ENCODE measurements at regions not wholly inside any gene's neighbourhood (a gene's known extent, or its start where the extent isn't known, plus 50 kb on each side); places are given as distances from the start of the nearest gene placed in this dataset.

- Histone ChIP-seq H3K9ac (ENCODE audit: low read depth, low read length, poor library complexity, severe bottlenecking) (no peak overlapping the region), H4K20me1 (ENCODE audit: insufficient read depth, low read length, poor library complexity, severe bottlenecking) (no peaks in the 10 kb centered on the region), H3K79me2 (ENCODE audit: insufficient read depth, low read length) (no peaks in the 10 kb centered on the region), H3K4me2 (ENCODE audit: low read depth, low read length, poor library complexity, severe bottlenecking) (no peak overlapping the region), H3K4me1 (ENCODE audit: insufficient read depth, low read length, poor library complexity, severe bottlenecking) (no peaks in the 10 kb centered on the region), H2AFZ (ENCODE audit: low read length) (no peak overlapping the region), H3K27me3 (ENCODE audit: insufficient read depth, low read length, poor library complexity, severe bottlenecking) (no peaks in the 10 kb centered on the region), H3F3A (ENCODE audit: low read depth) (no peaks in the 10 kb centered on the region), H3K4me3 (ENCODE audit: low read length, poor library complexity, severe bottlenecking) (no peak overlapping the region), H3K9me2 (replicated peaks; ENCODE audit: low read depth, low read length) (no peaks in the 10 kb centered on the region), H3K9me3 (ENCODE audit: insufficient read depth, low read depth, low read length) (no peaks in the 10 kb centered on the region), H3K36me3 (ENCODE audit: insufficient read depth, low read length) (no peaks in the 10 kb centered on the region)
- TF ChIP-seq, protein P1, sequence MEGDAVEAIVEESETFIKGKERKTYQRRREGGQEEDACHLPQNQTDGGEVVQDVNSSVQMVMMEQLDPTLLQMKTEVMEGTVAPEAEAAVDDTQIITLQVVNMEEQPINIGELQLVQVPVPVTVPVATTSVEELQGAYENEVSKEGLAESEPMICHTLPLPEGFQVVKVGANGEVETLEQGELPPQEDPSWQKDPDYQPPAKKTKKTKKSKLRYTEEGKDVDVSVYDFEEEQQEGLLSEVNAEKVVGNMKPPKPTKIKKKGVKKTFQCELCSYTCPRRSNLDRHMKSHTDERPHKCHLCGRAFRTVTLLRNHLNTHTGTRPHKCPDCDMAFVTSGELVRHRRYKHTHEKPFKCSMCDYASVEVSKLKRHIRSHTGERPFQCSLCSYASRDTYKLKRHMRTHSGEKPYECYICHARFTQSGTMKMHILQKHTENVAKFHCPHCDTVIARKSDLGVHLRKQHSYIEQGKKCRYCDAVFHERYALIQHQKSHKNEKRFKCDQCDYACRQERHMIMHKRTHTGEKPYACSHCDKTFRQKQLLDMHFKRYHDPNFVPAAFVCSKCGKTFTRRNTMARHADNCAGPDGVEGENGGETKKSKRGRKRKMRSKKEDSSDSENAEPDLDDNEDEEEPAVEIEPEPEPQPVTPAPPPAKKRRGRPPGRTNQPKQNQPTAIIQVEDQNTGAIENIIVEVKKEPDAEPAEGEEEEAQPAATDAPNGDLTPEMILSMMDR (conservative IDR thresholded peaks at IDR 0.05; ENCODE audit: low read length) = no peak
- TF ChIP-seq EZH2phosphoT487 (IDR thresholded peaks at IDR 0.05; ENCODE audit: borderline replicate concordance) = no peak
These were observed 451.8 kb upstream of the TBX3 start for GRCh38 chr12:115135800-115136211.

GRCh38 chr12:115134298-115134697 lies 450.3 kb upstream of the TBX3 start:
- H3K79me2 ChIP-seq (ENCODE audit: insufficient read depth, low read length) = no peaks in the 10 kb centered on the region
- H3K36me3 ChIP-seq (ENCODE audit: insufficient read depth, low read length) = no peaks in the 10 kb centered on the region
- no peaks in the 10 kb centered on the region for H4K20me1 ChIP-seq (ENCODE audit: insufficient read depth, low read length, poor library complexity, severe bottlenecking)
- no peak overlapping the region for H3K4me3 ChIP-seq (ENCODE audit: low read length, poor library complexity, severe bottlenecking)
- no peaks in the 10 kb centered on the region for H3K4me1 ChIP-seq (ENCODE audit: insufficient read depth, low read length, poor library complexity, severe bottlenecking)
- H3K9ac ChIP-seq (ENCODE audit: low read depth, low read length, poor library complexity, severe bottlenecking) = no peak overlapping the region
- H3K27me3 ChIP-seq (ENCODE audit: insufficient read depth, low read length, poor library complexity, severe bottlenecking) = no peaks in the 10 kb centered on the region
- H2AFZ ChIP-seq (ENCODE audit: low read length) = no peak overlapping the region
- no peaks in the 10 kb centered on the region for H3K9me3 ChIP-seq (ENCODE audit: insufficient read depth, low read depth, low read length)
- TF ChIP-seq EZH2phosphoT487 (IDR thresholded peaks at IDR 0.05; ENCODE audit: borderline replicate concordance) = no peak
- TF ChIP-seq, protein P1 (conservative IDR thresholded peaks at IDR 0.05; ENCODE audit: low read length) = no peak
- no peak overlapping the region for H3K4me2 ChIP-seq (ENCODE audit: low read depth, low read length, poor library complexity, severe bottlenecking)
- H3K9me2 ChIP-seq (replicated peaks; ENCODE audit: low read depth, low read length) = no peaks in the 10 kb centered on the region
- no peaks in the 10 kb centered on the region for H3F3A ChIP-seq (ENCODE audit: low read depth)

DNA sequence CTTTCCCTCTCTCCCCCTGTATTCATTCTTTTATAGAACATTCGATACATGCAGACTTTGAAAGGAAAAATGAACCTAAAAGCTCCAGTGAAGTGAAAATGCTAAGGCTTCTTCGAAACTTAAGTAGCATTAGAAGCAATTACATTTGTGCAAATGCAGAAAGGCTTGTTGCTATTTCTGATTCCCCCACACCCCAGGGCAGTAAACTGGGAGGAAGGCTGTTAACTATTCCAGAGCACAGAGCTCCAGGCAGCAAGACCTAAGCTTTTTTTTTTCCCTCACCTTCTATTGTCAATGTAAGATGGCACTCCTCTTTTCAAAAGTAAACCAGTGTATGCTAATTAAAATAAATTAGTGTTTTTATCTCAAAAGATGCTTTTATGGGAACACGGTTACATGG lies 448.9 kb upstream of the TBX3 start:
- Histone ChIP-seq H3K27me3 (ENCODE audit: insufficient read depth, low read length, poor library complexity, severe bottlenecking) (no peaks in the 10 kb centered on the region), H4K20me1 (ENCODE audit: insufficient read depth, low read length, poor library complexity, severe bottlenecking) (no peaks in the 10 kb centered on the region), H2AFZ (ENCODE audit: low read length) (no peak overlapping the region), H3K9ac (ENCODE audit: low read depth, low read length, poor library complexity, severe bottlenecking) (no peak overlapping the region), H3K9me3 (ENCODE audit: insufficient read depth, low read depth, low read length) (no peaks in the 10 kb centered on the region), H3K9me2 (replicated peaks; ENCODE audit: low read depth, low read length) (no peaks in the 10 kb centered on the region), H3K4me3 (ENCODE audit: low read length, poor library complexity, severe bottlenecking) (no peak overlapping the region), H3K4me2 (ENCODE audit: low read depth, low read length, poor library complexity, severe bottlenecking) (no peak overlapping the region), H3F3A (ENCODE audit: low read depth) (no peaks in the 10 kb centered on the region), H3K79me2 (ENCODE audit: insufficient read depth, low read length) (no peaks in the 10 kb centered on the region), H3K36me3 (ENCODE audit: insufficient read depth, low read length) (no peaks in the 10 kb centered on the region), H3K4me1 (ENCODE audit: insufficient read depth, low read length, poor library complexity, severe bottlenecking) (no peaks in the 10 kb centered on the region)
- TF ChIP-seq EZH2phosphoT487 (IDR thresholded peaks at IDR 0.05; ENCODE audit: borderline replicate concordance) = no peak
- TF ChIP-seq, protein P1 (conservative IDR thresholded peaks at IDR 0.05; ENCODE audit: low read length) = no peak

Measured in Loucy (cell line).